Posterior cingulate gyrus (tissue), 11 donors: ENCODE measurements at regions not wholly inside any gene's neighbourhood (a gene's known extent, or its start where the extent isn't known, plus 50 kb on each side); places are given as distances from the start of the nearest gene placed in this dataset.

Experiments used
- DNase-seq, 10 donors: peaks; one replicate each; pipeline versions ENCODE4 v3.0.0 to v3.0.0-alpha.2; 2020 to 2021; ENCODE audit warnings: mixed read lengths in 3 of 10
- intact Hi-C: fragments of 100-400 bp; cut with DNase I; formaldehyde crosslinking; loops from one replicate; pipeline ENCODE4 v1.15.1; 2023

- peak in 3 of 10 donors; percentile 15 to 42 (median 25) for DNase-seq
- intact Hi-C loops: no loop called here
These were observed 136.3 kb upstream of the VSTM2B start for GRCh38 chr19:29389495-29389894.

- DNase-seq: no peak
- intact Hi-C loops: no loop called here
These were observed 135.1 kb upstream of the VSTM2B start for GRCh38 chr19:29390742-29391141.

- intact Hi-C loops: no loop called here
- DNase-seq: peak in 1 of 10 donors; percentile 40
These were observed 131.8 kb upstream of the VSTM2B start for GRCh38 chr19:29393915-29394460.

- peak in 1 of 10 donors; percentile 33 for DNase-seq
- intact Hi-C loops: no loop called here
These were observed 130.6 kb upstream of the VSTM2B start for GRCh38 chr19:29395111-29395733.

GRCh38 chr19:29395734-29396414 lies 129.9 kb upstream of the VSTM2B start:
- peak in 1 of 10 donors; percentile 29 for DNase-seq
- intact Hi-C loops: no loop called here

- intact Hi-C loops: no loop called here
- no peak for DNase-seq
These were observed 128.9 kb upstream of the VSTM2B start for GRCh38 chr19:29396925-29397324.

- no peak for DNase-seq
- intact Hi-C loops: no loop called here
These were observed 128.0 kb upstream of the VSTM2B start for GRCh38 chr19:29397748-29398147.

- no peak for DNase-seq
- intact Hi-C loops: no loop called here
These were observed 126.0 kb upstream of the VSTM2B start for GRCh38 chr19:29399804-29400203.

- intact Hi-C loops: no loop called here
These were observed 124.7 kb upstream of the VSTM2B start for GRCh38 chr19:29400917-29401711.

GRCh38 chr19:29401712-29402421 lies 123.9 kb upstream of the VSTM2B start:
- intact Hi-C loops: no loop called here

More at GRCh38 chr19:29400917-29401711, 124.7 kb upstream of the VSTM2B start:
- DNase-seq: peak in 7 of 10 donors; percentile 50 to 90 (median 57)

GRCh38 chr19:29402563-29402962 lies 123.2 kb upstream of the VSTM2B start:
- DNase-seq: no peak
- intact Hi-C loops: no loop called here

More at GRCh38 chr19:29401712-29402421, 123.9 kb upstream of the VSTM2B start:
- DNase-seq: peak in 1 of 10 donors; percentile 77

GRCh38 chr19:29404015-29404414 lies 121.8 kb upstream of the VSTM2B start:
- peak in 1 of 10 donors; percentile 59 for DNase-seq
- intact Hi-C loops: no loop called here

GRCh38 chr19:29404951-29405727 lies 120.7 kb upstream of the VSTM2B start:
- intact Hi-C loops: no loop called here
- DNase-seq: peak in 8 of 10 donors; percentile 20 to 94 (median 60)

GRCh38 chr19:29405728-29405995 lies 120.1 kb upstream of the VSTM2B start:
- DNase-seq: no peak
- intact Hi-C loops: no loop called here

- intact Hi-C loops: no loop called here
These were observed 116.5 kb upstream of the VSTM2B start for GRCh38 chr19:29409076-29409862.

GRCh38 chr19:29410601-29411000 lies 115.2 kb upstream of the VSTM2B start:
- intact Hi-C loops: no loop called here
- DNase-seq: no peak

More at GRCh38 chr19:29409076-29409862, 116.5 kb upstream of the VSTM2B start:
- DNase-seq: peak in 1 of 10 donors; percentile 52

- intact Hi-C loops: no loop called here
- peak in 7 of 10 donors; percentile 21 to 84 (median 57) for DNase-seq
These were observed 114.6 kb upstream of the VSTM2B start for GRCh38 chr19:29411113-29411581.

- intact Hi-C loops: no loop called here
- DNase-seq: no peak
These were observed 112.4 kb upstream of the VSTM2B start for GRCh38 chr19:29413435-29413834.

GRCh38 chr19:29415507-29415906 lies 110.3 kb upstream of the VSTM2B start:
- intact Hi-C loops: no loop called here
- DNase-seq: peak in 1 of 10 donors; percentile 35
